ENCODE measurements at regions not wholly inside any gene's neighbourhood (a gene's known extent, or its start where the extent isn't known, plus 50 kb on each side); places are given as distances from the start of the nearest gene placed in this dataset.

- no peak for DNase-seq
Measured at GRCh38 chr9:14427419-14427818, 113.5 kb upstream of the NFIB start.

- no peak for DNase-seq
Measured at GRCh38 chr9:14424983-14425382, 111.0 kb upstream of the NFIB start.

GRCh38 chr9:14424289-14424688, 110.3 kb upstream of the NFIB start:
- DNase-seq, result no peak

- DNase-seq, result no peak
Measured at GRCh38 chr9:14423815-14424261, 109.9 kb upstream of the NFIB start.

- no peak for DNase-seq
Measured at GRCh38 chr9:14421291-14421690, 107.3 kb upstream of the NFIB start.

GRCh38 chr9:14418941-14419937, 105.3 kb upstream of the NFIB start:
- DNase-seq, result no peak

- no peak for DNase-seq
Measured at GRCh38 chr9:14418301-14418940, 104.5 kb upstream of the NFIB start.

- DNase-seq, result no peak
Measured at GRCh38 chr9:14417237-14417636, 103.3 kb upstream of the NFIB start.

GRCh38 chr9:14415947-14416346, 102.0 kb upstream of the NFIB start:
- DNase-seq, result no peak

- no peak for DNase-seq
Measured at GRCh38 chr9:14413812-14414211, 99.9 kb upstream of the NFIB start.

- no peak for DNase-seq
Measured at GRCh38 chr9:14412775-14413174, 98.8 kb upstream of the NFIB start.

GRCh38 chr9:14406463-14406862, 92.5 kb upstream of the NFIB start:
- no peak for DNase-seq

- no peak for DNase-seq
Measured at GRCh38 chr9:14405176-14405706, 91.3 kb upstream of the NFIB start.

GRCh38 chr9:14403081-14403480, 89.1 kb upstream of the NFIB start:
- no peak for DNase-seq

- DNase-seq, result no peak
Measured at GRCh38 chr9:14402583-14402982, 88.6 kb upstream of the NFIB start.

GRCh38 chr9:14401911-14402310, 88.0 kb upstream of the NFIB start:
- DNase-seq, result no peak

- no peak for DNase-seq
Measured at GRCh38 chr9:14400658-14400995, 86.7 kb upstream of the NFIB start.

- no peak for DNase-seq
Measured at GRCh38 chr9:14399756-14400657, 86.1 kb upstream of the NFIB start.

- no peak for DNase-seq
Measured at GRCh38 chr9:14398473-14398872, 84.5 kb upstream of the NFIB start.

GRCh38 chr9:14396171-14396570, 82.2 kb upstream of the NFIB start:
- no peak for DNase-seq

GRCh38 chr9:14395317-14396082, 81.6 kb upstream of the NFIB start:
- DNase-seq, result no peak

GRCh38 chr9:14393418-14393817, 79.5 kb upstream of the NFIB start:
- DNase-seq, result no peak
